VCaP (cell line): ENCODE measurements at regions not wholly inside any gene's neighbourhood (a gene's known extent, or its start where the extent isn't known, plus 50 kb on each side); places are given as distances from the start of the nearest gene placed in this dataset.

ENCODE experiments used
- H3K27ac ChIP-seq: fragments of 450-650 bp; 2 replicates; pipeline ENCODE4 v1.5.1; 2017
- TF ChIP-seq, protein P1 (sequence below): fragments of 450-650 bp; conservative IDR thresholded peaks from 2 replicates; pipeline ENCODE4 v1.5.1; 2017; ENCODE audit warnings: mild to moderate bottlenecking, moderate library complexity

DNA sequence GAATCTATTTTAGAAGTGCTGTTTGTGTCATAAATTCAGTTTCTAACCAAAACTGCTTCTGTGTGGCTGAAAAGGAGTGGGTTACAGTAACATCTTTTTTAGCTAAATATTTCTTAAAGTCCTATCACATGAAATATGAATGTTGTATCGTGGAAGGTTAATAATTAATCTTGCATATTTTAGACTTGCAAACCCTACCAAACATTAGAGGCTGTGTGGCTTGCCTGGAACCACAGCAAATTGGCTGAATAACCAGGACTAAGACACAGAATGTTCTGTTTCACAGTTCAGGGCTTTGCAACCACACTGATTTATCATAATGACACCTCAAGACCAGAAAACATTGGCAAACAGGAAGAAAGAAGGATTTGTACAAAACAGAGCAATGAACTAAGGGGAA, 208.9 kb upstream of the CNTNAP5 start:
- H3K27ac ChIP-seq = no peak overlapping the region

DNA sequence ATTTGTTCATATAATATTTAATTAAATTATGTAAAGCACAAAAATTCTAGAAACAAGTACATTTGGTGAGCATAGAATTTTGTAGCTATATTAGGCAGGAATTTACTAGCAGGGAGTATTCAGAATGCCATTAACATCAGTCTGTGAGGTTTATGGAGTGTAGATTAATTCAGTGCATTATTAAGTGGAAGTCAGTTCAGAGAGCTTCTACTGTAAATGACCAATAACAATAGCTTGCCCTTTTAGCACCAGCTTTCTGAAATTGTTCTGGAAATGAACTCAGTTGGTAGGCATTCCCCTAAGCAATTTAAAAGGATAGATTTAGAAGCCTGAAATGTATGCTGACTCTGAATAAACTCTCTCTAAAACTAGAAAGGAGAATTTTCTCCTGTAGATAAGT, 208.2 kb upstream of the CNTNAP5 start:
- TF ChIP-seq, protein P1, sequence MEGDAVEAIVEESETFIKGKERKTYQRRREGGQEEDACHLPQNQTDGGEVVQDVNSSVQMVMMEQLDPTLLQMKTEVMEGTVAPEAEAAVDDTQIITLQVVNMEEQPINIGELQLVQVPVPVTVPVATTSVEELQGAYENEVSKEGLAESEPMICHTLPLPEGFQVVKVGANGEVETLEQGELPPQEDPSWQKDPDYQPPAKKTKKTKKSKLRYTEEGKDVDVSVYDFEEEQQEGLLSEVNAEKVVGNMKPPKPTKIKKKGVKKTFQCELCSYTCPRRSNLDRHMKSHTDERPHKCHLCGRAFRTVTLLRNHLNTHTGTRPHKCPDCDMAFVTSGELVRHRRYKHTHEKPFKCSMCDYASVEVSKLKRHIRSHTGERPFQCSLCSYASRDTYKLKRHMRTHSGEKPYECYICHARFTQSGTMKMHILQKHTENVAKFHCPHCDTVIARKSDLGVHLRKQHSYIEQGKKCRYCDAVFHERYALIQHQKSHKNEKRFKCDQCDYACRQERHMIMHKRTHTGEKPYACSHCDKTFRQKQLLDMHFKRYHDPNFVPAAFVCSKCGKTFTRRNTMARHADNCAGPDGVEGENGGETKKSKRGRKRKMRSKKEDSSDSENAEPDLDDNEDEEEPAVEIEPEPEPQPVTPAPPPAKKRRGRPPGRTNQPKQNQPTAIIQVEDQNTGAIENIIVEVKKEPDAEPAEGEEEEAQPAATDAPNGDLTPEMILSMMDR = no peak
- H3K27ac ChIP-seq = no peak overlapping the region

More for the DNA sequence above, 208.9 kb upstream of the CNTNAP5 start:
- TF ChIP-seq, protein P1 = no peak

DNA sequence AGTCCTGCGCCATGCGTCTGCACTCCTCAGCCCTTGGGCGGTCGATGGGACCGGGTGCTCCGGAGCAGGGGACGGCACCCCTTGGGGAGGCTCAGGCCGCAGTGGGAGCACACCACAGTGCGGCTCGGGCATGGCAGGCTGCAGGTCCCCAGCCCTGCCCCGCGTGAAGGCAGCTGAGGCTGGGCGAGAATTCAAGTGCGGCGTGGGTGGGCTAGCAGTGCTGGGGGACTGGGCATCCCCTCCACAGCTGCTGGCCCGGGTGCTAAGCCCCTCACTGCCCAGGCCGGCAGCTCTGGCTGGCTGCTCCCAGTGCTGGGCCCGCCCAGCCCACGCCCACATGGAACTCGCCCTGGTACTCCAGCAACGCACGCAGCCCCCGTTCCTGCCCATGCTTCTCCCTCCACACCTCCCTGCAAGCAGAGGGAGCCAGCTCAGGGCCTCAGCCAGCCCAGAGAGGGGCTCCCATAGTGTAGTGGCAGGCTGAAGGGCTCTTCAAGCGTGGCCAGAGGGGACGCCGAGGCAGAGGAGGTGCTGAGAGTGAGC, 198.3 kb upstream of the CNTNAP5 start:
- TF ChIP-seq, protein P1 = no peak
- no peak overlapping the region for H3K27ac ChIP-seq

DNA sequence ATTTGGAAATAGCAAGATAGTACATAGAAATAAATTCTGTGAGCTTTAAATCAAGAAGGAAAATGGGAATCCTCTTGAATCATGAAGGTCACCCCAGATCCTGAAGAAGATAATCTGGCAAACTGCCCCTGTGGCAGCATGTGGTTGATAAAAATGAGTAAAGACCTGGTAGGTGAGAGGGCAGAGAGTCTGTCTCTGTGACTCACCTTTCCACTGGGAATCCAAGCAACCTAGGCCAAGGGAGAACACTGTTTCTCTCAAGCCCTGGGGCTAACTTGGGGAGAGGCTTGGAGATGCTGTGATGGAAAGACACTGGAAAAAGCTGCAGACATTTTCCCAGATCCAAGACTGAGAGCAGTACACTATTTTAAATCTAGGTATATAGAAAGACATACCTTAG, 185.8 kb upstream of the CNTNAP5 start:
- TF ChIP-seq, protein P1 = no peak
- no peak overlapping the region for H3K27ac ChIP-seq

DNA sequence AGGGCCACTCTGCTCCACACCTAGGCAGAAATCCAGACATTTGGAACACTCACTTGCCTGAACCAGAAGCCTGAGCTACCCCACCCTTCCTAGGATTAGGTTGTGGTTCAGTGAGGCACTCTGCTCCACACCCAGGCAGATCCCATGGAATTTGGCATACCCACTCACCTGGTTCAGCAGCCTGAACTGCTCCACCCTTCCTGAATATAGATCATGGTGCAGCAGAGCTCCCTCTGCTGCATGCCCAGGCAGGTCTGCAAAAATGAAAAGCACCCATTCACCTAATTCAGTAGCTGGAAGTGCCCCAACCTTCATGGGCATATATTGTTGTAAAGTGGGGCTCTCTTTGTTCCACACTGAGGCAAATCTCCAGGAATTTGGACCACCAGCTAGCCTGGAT, 185.1 kb upstream of the CNTNAP5 start:
- TF ChIP-seq, protein P1 = peak; percentile 14; the same call in 1 of the 2 replicates
- no peak overlapping the region for H3K27ac ChIP-seq

DNA sequence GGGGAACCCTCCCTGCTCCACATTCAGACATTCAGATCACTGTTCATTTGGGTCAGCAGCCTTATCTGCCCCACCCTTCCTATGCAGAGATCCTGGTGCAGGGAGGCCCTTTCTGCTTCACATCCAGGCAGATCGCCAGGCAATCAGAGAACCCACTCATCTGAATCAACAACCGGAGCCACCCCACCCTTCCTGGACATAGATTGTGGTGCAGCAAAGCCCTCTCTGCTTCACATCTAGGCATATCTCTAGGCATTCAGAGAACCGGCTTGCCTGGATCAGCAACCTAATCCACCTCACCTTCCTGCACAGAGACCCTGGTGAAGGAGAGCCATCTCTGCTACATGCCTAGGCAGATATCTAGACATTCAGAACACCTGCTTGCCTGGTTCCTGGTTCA, 184.5 kb upstream of the CNTNAP5 start:
- TF ChIP-seq, protein P1 = no peak
- H3K27ac ChIP-seq = no peak overlapping the region

DNA sequence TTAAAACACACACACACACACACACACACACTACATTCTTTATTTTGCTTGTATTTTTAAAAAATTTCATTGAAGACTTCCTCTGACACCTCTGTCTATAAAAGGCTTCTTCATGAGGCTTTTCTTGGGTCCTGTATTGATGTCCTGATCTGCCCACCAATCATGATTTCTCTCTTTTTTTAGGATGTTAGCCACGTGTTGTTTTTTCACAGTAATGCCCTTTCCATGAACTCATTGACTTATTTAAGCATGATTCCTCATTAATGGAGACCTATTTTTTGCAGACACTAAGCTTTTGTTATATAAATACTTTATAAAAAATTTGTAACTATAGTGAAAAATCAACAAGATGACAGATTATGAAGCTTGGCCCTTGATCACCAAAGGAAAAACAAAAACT, 173.8 kb upstream of the CNTNAP5 start:
- TF ChIP-seq, protein P1 = no peak
- H3K27ac ChIP-seq = no peak overlapping the region
